Cardiac muscle cell (in vitro differentiated cells and primary cell): ENCODE measurements at regions not wholly inside any gene's neighbourhood (a gene's known extent, or its start where the extent isn't known, plus 50 kb on each side); places are given as distances from the start of the nearest gene placed in this dataset.

Source experiments
- DNase-seq, 2 donors: peaks; one replicate each; pipeline versions ENCODE4 v3.0.0 to v3.0.0-alpha.2; 2010 to 2017; ENCODE audit warnings: low read depth in 1 of 2, low spot score in 1 of 2
- H3K27ac ChIP-seq: fragments of 200-600 bp; sonication (generic); 2 replicates; pipeline ENCODE4 v1.5.1; 2016
- H3K27me3 ChIP-seq: fragments of 200-600 bp; sonication (generic); 2 replicates; pipeline ENCODE4 v1.6.0; 2016; ENCODE audit warnings: control low read depth
- H3K36me3 ChIP-seq: fragments of 200-600 bp; sonication (generic); 2 replicates; pipeline ENCODE4 v1.5.1; 2016; ENCODE audit warnings: control low read depth
- H3K4me1 ChIP-seq: fragments of 200-600 bp; sonication (generic); 2 replicates; pipeline ENCODE4 v1.8.1; 2017; ENCODE audit warnings: low read depth, mild to moderate bottlenecking, mixed run types
- H3K4me3 ChIP-seq: fragments of 200-600 bp; sonication (generic); 2 replicates; pipeline ENCODE4 v1.5.1; 2016; ENCODE audit warnings: mild to moderate bottlenecking
- H3K9me3 ChIP-seq: fragments of 200-600 bp; sonication (generic); 2 replicates; pipeline ENCODE4 v1.5.1; 2017; ENCODE audit warnings: low read depth, mild to moderate bottlenecking, control low read depth
- CTCF ChIP-seq: IDR thresholded peaks from 2 replicates; pipeline ENCODE4 v1.5.1; 2012; ENCODE audit warnings: low read depth, mild to moderate bottlenecking, low read length

- DNase-seq, result peak in 1 of 2 donors; percentile 43
- H3K27me3 ChIP-seq, result no peaks in the 10 kb centered on the region
- TF ChIP-seq CTCF, result no peak
- no peak overlapping the region for H3K27ac ChIP-seq
- no peaks in the 10 kb centered on the region for H3K4me1 ChIP-seq
- H3K9me3 ChIP-seq, result no peaks in the 10 kb centered on the region
- H3K4me3 ChIP-seq, result no peak overlapping the region
- no peaks in the 10 kb centered on the region for H3K36me3 ChIP-seq
These were observed 307.4 kb upstream of the COL8A1 start for GRCh38 chr3:99330924-99331532.

GRCh38 chr3:99330281-99330680, 308.1 kb upstream of the COL8A1 start:
- Histone ChIP-seq H3K27ac (no peak overlapping the region), H3K9me3 (no peaks in the 10 kb centered on the region), H3K4me1 (no peaks in the 10 kb centered on the region), H3K36me3 (no peaks in the 10 kb centered on the region), H3K27me3 (no peaks in the 10 kb centered on the region), H3K4me3 (no peak overlapping the region)
- DNase-seq, result peak in 1 of 2 donors; percentile 86
- TF ChIP-seq CTCF, result no peak

- Histone ChIP-seq H3K9me3 (no peaks in the 10 kb centered on the region), H3K27me3 (no peaks in the 10 kb centered on the region), H3K4me3 (no peak overlapping the region), H3K36me3 (no peaks in the 10 kb centered on the region), H3K27ac (no peak overlapping the region), H3K4me1 (no peaks in the 10 kb centered on the region)
- no peak for TF ChIP-seq CTCF
- DNase-seq, result peak in 1 of 2 donors; percentile 71
These were observed 313.0 kb upstream of the COL8A1 start for GRCh38 chr3:99325402-99325801.

- Histone ChIP-seq H3K27ac (no peak overlapping the region), H3K4me3 (no peak overlapping the region), H3K4me1 (no peaks in the 10 kb centered on the region), H3K9me3 (no peaks in the 10 kb centered on the region), H3K27me3 (no peaks in the 10 kb centered on the region), H3K36me3 (no peaks in the 10 kb centered on the region)
- no peak for DNase-seq
- no peak for TF ChIP-seq CTCF
These were observed 313.7 kb upstream of the COL8A1 start for GRCh38 chr3:99324636-99325203.

GRCh38 chr3:99323940-99324339, 314.5 kb upstream of the COL8A1 start:
- no peak for TF ChIP-seq CTCF
- H3K4me1 ChIP-seq, result no peaks in the 10 kb centered on the region
- no peak overlapping the region for H3K27ac ChIP-seq
- H3K27me3 ChIP-seq, result no peaks in the 10 kb centered on the region
- no peaks in the 10 kb centered on the region for H3K9me3 ChIP-seq
- no peak for DNase-seq
- no peak overlapping the region for H3K4me3 ChIP-seq
- H3K36me3 ChIP-seq, result no peaks in the 10 kb centered on the region

GRCh38 chr3:99322551-99322950, 315.8 kb upstream of the COL8A1 start:
- Histone ChIP-seq H3K36me3 (no peaks in the 10 kb centered on the region), H3K27me3 (no peaks in the 10 kb centered on the region), H3K4me1 (no peaks in the 10 kb centered on the region), H3K27ac (no peak overlapping the region), H3K9me3 (no peaks in the 10 kb centered on the region), H3K4me3 (no peak overlapping the region)
- TF ChIP-seq CTCF, result no peak
- DNase-seq, result no peak
